GM12874 (cell line): ENCODE measurements at regions not wholly inside any gene's neighbourhood (a gene's known extent, or its start where the extent isn't known, plus 50 kb on each side); places are given as distances from the start of the nearest gene placed in this dataset.

Experiments
- CTCF ChIP-seq: IDR thresholded peaks from 2 replicates; pipeline ENCODE4 v1.5.1; 2011; ENCODE audit warnings: low read depth, mild to moderate bottlenecking, control low read depth, low read length, moderate library complexity; ENCODE audit not compliant: insufficient read depth

- no peak for TF ChIP-seq CTCF
Measured at GRCh38 chr10:70977625-70978024, 89.3 kb upstream of the PCBD1 start.

- no peak for TF ChIP-seq CTCF
Measured at GRCh38 chr10:70978181-70978580, 89.8 kb upstream of the PCBD1 start.

GRCh38 chr10:70978816-70979480 is 90.6 kb upstream of the PCBD1 start:
- no peak for TF ChIP-seq CTCF

GRCh38 chr10:70980687-70981086 is 92.3 kb upstream of the PCBD1 start:
- TF ChIP-seq CTCF: no peak

GRCh38 chr10:70981171-70981836 is 92.9 kb upstream of the PCBD1 start:
- no peak for TF ChIP-seq CTCF

DNA sequence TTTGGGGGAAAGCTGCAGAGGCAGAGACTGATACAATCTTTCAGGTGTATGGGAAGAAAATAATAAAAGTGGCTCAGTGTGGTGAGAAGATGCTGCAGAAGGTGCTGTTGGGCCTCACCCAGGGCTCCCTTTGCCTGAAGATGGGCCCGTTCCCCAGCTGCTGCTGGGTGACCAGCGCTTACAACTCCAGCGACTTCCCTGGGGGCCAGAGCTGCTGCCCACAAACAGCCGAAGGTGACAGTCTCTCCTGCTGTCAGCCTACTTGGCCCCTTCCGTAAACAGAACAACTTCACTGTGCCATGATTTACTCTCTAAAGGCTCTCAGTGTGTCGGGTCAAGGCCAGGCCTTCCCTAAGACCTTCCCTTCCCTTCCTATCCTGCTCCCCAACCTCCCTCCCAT is 93.6 kb upstream of the PCBD1 start:
- TF ChIP-seq CTCF: no peak

DNA sequence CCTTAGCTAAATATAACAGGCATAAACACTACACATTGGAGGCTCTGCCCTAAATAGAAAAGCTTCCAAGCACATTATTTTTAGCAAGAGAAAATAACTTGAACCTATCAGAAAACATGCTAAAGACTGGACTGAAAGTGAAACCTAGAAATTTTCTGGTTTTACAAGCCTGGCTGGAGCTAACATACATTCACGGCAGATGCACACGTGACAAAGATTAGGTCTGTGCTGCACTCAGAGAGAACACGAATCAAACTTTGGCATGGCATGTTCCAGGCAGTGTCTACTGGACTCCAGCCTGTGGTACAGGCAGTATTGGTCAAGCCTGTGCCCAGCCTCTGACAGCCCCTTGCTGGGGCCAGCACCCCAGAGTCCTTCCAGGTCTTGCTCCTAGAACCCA is 94.1 kb upstream of the PCBD1 start:
- no peak for TF ChIP-seq CTCF
